ENCODE measurements at regions not wholly inside any gene's neighbourhood (a gene's known extent, or its start where the extent isn't known, plus 50 kb on each side); places are given as distances from the start of the nearest gene placed in this dataset.
"Not testable (repeated sequence)": the region's sequence is repeated elsewhere in the genome, so short reads cannot be mapped to it uniquely, and the experiment has no call there.

DNA sequence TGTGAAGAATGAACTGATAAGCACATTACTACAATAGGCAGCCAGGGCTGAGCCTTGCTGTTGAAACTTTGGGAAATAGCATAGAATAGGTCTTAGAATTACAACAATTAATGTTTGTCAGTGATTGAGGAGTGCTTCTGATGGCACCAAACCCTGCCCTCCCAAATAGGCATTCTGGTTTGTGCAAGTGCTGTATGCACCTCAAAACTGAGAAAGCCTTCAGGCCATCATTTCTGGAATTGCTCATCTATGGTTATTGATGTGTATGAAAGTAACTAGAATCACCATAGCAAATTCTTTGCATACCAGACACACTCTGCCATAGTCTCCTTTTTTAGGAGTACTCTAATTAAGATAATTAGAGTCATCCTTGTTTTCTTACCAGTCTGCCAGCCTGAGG is 585.0 kb upstream of the MBL2 start:
- no peaks in the 10 kb centered on the region for H3F3A ChIP-seq (ENCODE audit: insufficient read depth)
- H3K9me3 ChIP-seq (ENCODE audit: insufficient read depth, low read length): no peaks in the 10 kb centered on the region
- no peaks in the 10 kb centered on the region for H3K36me3 ChIP-seq (ENCODE audit: low read length)
- H3K9ac ChIP-seq (ENCODE audit: low read length): no peak overlapping the region
- no peak overlapping the region for H3K4me2 ChIP-seq (ENCODE audit: low read depth, low read length, poor library complexity, severe bottlenecking)
- H3K27ac ChIP-seq (ENCODE audit: low read depth, low read length): no peak overlapping the region
- no peaks in the 10 kb centered on the region for H3K27me3 ChIP-seq (ENCODE audit: low read length)
- H4K20me1 ChIP-seq (ENCODE audit: low read depth, low read length): no peaks in the 10 kb centered on the region
- no peak overlapping the region for H3K4me3 ChIP-seq (ENCODE audit: insufficient read depth, low read length, poor library complexity, severe bottlenecking)
- no peaks in the 10 kb centered on the region for H3K9me2 ChIP-seq (replicated peaks; ENCODE audit: insufficient read depth, low read length)
- no peak overlapping the region for H2AFZ ChIP-seq (ENCODE audit: low read depth, low read length, severe bottlenecking)
- no peaks in the 10 kb centered on the region for H3K79me2 ChIP-seq (ENCODE audit: insufficient read depth, low read length)
- TF ChIP-seq, protein P1, sequence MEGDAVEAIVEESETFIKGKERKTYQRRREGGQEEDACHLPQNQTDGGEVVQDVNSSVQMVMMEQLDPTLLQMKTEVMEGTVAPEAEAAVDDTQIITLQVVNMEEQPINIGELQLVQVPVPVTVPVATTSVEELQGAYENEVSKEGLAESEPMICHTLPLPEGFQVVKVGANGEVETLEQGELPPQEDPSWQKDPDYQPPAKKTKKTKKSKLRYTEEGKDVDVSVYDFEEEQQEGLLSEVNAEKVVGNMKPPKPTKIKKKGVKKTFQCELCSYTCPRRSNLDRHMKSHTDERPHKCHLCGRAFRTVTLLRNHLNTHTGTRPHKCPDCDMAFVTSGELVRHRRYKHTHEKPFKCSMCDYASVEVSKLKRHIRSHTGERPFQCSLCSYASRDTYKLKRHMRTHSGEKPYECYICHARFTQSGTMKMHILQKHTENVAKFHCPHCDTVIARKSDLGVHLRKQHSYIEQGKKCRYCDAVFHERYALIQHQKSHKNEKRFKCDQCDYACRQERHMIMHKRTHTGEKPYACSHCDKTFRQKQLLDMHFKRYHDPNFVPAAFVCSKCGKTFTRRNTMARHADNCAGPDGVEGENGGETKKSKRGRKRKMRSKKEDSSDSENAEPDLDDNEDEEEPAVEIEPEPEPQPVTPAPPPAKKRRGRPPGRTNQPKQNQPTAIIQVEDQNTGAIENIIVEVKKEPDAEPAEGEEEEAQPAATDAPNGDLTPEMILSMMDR (IDR thresholded peaks at IDR 0.05; ENCODE audit: insufficient read depth, low read length, poor library complexity, severe bottlenecking): no peak
- no peak for TF ChIP-seq EZH2phosphoT487 (conservative IDR thresholded peaks at IDR 0.05; ENCODE audit: low read length)

DNA sequence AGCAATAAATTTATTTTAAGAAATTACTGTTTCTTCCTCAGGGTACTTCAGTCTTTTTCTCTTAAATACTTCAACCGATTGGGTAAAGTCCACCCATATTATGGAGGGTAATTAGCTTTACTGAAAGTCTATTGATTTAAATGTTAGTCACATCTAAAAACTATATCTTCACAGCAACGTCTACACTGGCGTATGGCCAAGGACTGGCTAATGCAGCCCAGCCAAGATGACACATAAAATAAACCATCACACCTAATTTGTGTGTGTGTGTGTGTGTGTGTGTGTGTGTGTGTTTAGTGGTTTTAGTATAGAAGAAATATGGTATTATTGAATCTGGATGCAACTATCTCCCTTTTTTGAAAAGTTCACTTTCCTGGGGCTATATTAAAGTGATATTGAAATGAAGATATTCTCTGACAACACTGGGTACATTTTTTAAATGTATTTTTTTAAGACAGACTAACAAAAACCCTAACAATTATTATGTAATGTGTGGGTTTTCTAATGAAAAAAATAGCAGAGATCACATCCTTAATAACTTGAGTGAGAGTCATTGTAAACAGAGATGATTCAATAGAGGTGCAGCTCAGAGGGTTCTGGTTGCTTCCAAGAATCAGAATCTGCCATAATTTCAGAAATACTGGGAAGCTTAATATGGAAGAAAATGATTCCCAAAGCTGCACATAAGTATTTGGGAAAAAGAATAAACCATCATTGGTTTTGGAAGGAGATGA is 584.2 kb upstream of the MBL2 start:
- Histone ChIP-seq H3K27me3 (ENCODE audit: low read length) (no peaks in the 10 kb centered on the region), H3K27ac (ENCODE audit: low read depth, low read length) (no peak overlapping the region), H3K79me2 (ENCODE audit: insufficient read depth, low read length) (no peaks in the 10 kb centered on the region), H4K20me1 (ENCODE audit: low read depth, low read length) (no peaks in the 10 kb centered on the region), H3K9me3 (ENCODE audit: insufficient read depth, low read length) (no peaks in the 10 kb centered on the region), H3K4me2 (ENCODE audit: low read depth, low read length, poor library complexity, severe bottlenecking) (no peak overlapping the region), H2AFZ (ENCODE audit: low read depth, low read length, severe bottlenecking) (no peak overlapping the region), H3K9me2 (replicated peaks; ENCODE audit: insufficient read depth, low read length) (no peaks in the 10 kb centered on the region), H3K36me3 (ENCODE audit: low read length) (no peaks in the 10 kb centered on the region), H3K4me3 (ENCODE audit: insufficient read depth, low read length, poor library complexity, severe bottlenecking) (no peak overlapping the region), H3K9ac (ENCODE audit: low read length) (no peak overlapping the region), H3F3A (ENCODE audit: insufficient read depth) (no peaks in the 10 kb centered on the region)
- TF ChIP-seq EZH2phosphoT487 (conservative IDR thresholded peaks at IDR 0.05; ENCODE audit: low read length): no peak
- TF ChIP-seq, protein P1 (IDR thresholded peaks at IDR 0.05; ENCODE audit: insufficient read depth, low read length, poor library complexity, severe bottlenecking): no peak

DNA sequence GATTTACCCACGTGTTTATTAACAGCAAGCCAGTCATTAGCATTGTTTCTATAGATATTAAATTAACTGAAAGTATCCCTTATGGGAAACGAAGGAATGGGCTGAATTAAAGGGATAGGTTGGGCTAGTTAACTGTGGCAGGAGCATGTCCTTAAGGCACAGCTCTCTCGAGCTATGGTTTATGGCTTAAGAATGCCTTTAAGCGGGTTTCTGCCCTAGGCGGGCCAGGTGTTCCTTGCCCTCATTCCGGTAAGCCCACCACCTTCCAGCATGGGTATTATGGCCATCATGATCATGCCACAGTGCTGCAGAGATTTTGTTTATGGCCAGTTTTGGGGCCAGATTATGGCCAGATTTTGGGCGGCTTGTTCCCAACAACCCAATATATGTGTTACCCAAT is 569.9 kb upstream of the MBL2 start:
- not testable (repeated sequence) for H3K79me2 ChIP-seq (ENCODE audit: insufficient read depth, low read length); H3K36me3 ChIP-seq (ENCODE audit: low read length); H3K4me2 ChIP-seq (ENCODE audit: low read depth, low read length, poor library complexity, severe bottlenecking); H3K27me3 ChIP-seq (ENCODE audit: low read length); H3K27ac ChIP-seq (ENCODE audit: low read depth, low read length); H3K4me3 ChIP-seq (ENCODE audit: insufficient read depth, low read length, poor library complexity, severe bottlenecking); H3K9me3 ChIP-seq (ENCODE audit: insufficient read depth, low read length); H3K9ac ChIP-seq (ENCODE audit: low read length); H3K9me2 ChIP-seq (replicated peaks; ENCODE audit: insufficient read depth, low read length); H2AFZ ChIP-seq (ENCODE audit: low read depth, low read length, severe bottlenecking); H4K20me1 ChIP-seq (ENCODE audit: low read depth, low read length); H3F3A ChIP-seq (ENCODE audit: insufficient read depth)

DNA sequence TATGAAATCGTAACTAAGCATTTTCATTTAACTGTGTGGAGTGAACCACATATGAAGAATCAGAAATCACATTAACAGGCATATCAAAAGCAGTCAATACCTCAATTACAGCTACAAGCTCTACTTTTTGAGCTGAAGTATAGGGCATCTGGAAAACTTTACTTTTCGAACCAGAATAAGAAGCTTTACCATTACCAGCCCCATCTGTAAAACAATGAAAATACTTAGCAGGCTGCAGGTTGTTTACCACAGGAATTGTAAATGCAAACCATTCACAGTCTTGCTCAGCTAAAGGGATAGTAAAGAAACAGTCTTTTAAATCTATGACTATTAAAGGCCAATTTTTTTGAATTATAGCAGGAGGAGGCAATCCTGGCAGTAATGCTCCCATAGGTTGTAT is 565.6 kb upstream of the MBL2 start:
- not testable (repeated sequence) for H3K79me2 ChIP-seq (ENCODE audit: insufficient read depth, low read length); H3K9ac ChIP-seq (ENCODE audit: low read length); H3K4me3 ChIP-seq (ENCODE audit: insufficient read depth, low read length, poor library complexity, severe bottlenecking); H3K36me3 ChIP-seq (ENCODE audit: low read length); H3K4me2 ChIP-seq (ENCODE audit: low read depth, low read length, poor library complexity, severe bottlenecking); H3F3A ChIP-seq (ENCODE audit: insufficient read depth); H2AFZ ChIP-seq (ENCODE audit: low read depth, low read length, severe bottlenecking); H3K27ac ChIP-seq (ENCODE audit: low read depth, low read length); H3K27me3 ChIP-seq (ENCODE audit: low read length); H4K20me1 ChIP-seq (ENCODE audit: low read depth, low read length); H3K9me2 ChIP-seq (replicated peaks; ENCODE audit: insufficient read depth, low read length); H3K9me3 ChIP-seq (ENCODE audit: insufficient read depth, low read length)

DNA sequence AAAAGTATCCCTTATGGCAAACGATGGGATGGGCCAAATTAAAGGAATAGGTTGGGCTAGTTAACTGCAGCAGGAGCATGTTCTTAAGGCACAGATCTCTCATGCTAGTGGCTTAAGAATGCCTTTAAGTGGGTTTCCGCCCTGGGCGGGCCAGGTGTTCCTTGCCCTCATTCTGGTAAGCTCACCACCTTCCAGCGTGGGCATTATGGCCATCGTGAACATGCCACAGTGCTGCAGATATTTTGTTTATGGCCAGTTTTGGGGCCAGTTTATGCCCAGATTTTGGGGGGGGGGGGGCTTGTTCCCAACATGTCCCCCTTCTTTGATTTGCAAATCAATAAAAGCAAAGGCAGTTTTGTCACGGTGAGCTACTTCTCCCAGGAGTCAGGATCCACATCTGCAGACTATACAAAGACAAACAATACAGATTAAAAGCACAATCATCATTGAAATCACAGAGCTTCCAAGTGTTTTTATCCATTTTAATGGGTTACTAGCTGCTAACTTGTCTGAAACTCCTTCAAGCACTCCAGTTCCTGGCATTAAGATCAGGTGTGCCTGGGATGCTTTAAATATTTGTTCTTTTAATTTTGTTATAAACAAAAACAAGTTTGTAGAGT is 563.3 kb upstream of the MBL2 start:
- H2AFZ ChIP-seq (ENCODE audit: low read depth, low read length, severe bottlenecking); H3F3A ChIP-seq (ENCODE audit: insufficient read depth); H3K9me2 ChIP-seq (replicated peaks; ENCODE audit: insufficient read depth, low read length); H3K27ac ChIP-seq (ENCODE audit: low read depth, low read length); H4K20me1 ChIP-seq (ENCODE audit: low read depth, low read length); H3K36me3 ChIP-seq (ENCODE audit: low read length); H3K79me2 ChIP-seq (ENCODE audit: insufficient read depth, low read length); H3K4me2 ChIP-seq (ENCODE audit: low read depth, low read length, poor library complexity, severe bottlenecking); H3K27me3 ChIP-seq (ENCODE audit: low read length); H3K4me3 ChIP-seq (ENCODE audit: insufficient read depth, low read length, poor library complexity, severe bottlenecking); H3K9ac ChIP-seq (ENCODE audit: low read length); H3K9me3 ChIP-seq (ENCODE audit: insufficient read depth, low read length): not testable (repeated sequence)

All from SU-DHL-6 (cell line).